Neural progenitor cell (in vitro differentiated cells): ENCODE measurements at regions not wholly inside any gene's neighbourhood (a gene's known extent, or its start where the extent isn't known, plus 50 kb on each side); places are given as distances from the start of the nearest gene placed in this dataset.

Source experiments
- DNase-seq: peaks from one replicate; pipeline ENCODE4 v3.0.0-alpha.2; 2016; ENCODE audit warnings: low spot score
- H2AFZ ChIP-seq: fragments of 200-600 bp; sonication (generic); replicated peaks from 2 replicates; pipeline ENCODE4 v1.6.1; 2016; ENCODE audit warnings: antibody characterized with exemption
- H3F3A ChIP-seq: fragments of 200-600 bp; sonication (generic); 2 replicates; pipeline ENCODE4 v1.6.1; 2016; ENCODE audit warnings: antibody characterized with exemption, low read depth
- H3K27ac ChIP-seq: fragments of 200-600 bp; sonication (generic); 2 replicates; pipeline ENCODE4 v1.5.1; 2016; ENCODE audit warnings: mild to moderate bottlenecking
- H3K27me3 ChIP-seq: fragments of 200-600 bp; sonication (generic); 2 replicates; pipeline ENCODE4 v1.6.1; 2016; ENCODE audit warnings: mild to moderate bottlenecking, moderate library complexity
- H3K36me3 ChIP-seq: fragments of 200-600 bp; sonication (generic); 2 replicates; pipeline ENCODE4 v1.5.1; 2016
- H3K4me1 ChIP-seq: fragments of 200-600 bp; sonication (generic); 2 replicates; pipeline ENCODE4 v1.6.1; 2016; ENCODE audit warnings: mixed run types
- H3K4me2 ChIP-seq: fragments of 200-600 bp; sonication (generic); 2 replicates; pipeline ENCODE4 v1.6.1; 2016
- H3K4me3 ChIP-seq: fragments of 200-600 bp; sonication (generic); 2 replicates; pipeline ENCODE4 v1.5.1; 2016
- H3K79me2 ChIP-seq: fragments of 200-600 bp; sonication (generic); 2 replicates; pipeline ENCODE4 v1.6.1; 2016; ENCODE audit warnings: low read depth
- H3K9ac ChIP-seq: fragments of 200-600 bp; sonication (generic); 2 replicates; pipeline ENCODE4 v1.6.1; 2016
- H3K9me3 ChIP-seq: fragments of 200-600 bp; sonication (generic); 2 replicates; pipeline ENCODE4 v1.5.1; 2016; ENCODE audit warnings: low read depth
- H4K20me1 ChIP-seq: fragments of 200-600 bp; sonication (generic); 2 replicates; pipeline ENCODE4 v1.6.1; 2016; ENCODE audit warnings: low read depth
- H3K27ac Mint-ChIP-seq: 3 replicates; pipeline ENCODE4 v1.8.0; 2021; ENCODE audit warnings: mixed read lengths
- H3K27me3 Mint-ChIP-seq: 2 replicates; pipeline ENCODE4 v1.8.0; 2022; ENCODE audit warnings: low read depth, mild to moderate bottlenecking, inconsistent platforms, moderate library complexity, mixed read lengths; ENCODE audit not compliant: insufficient read depth
- H3K36me3 Mint-ChIP-seq: 3 replicates; pipeline ENCODE4 v1.8.0; 2021; ENCODE audit warnings: mixed read lengths
- H3K4me1 Mint-ChIP-seq: 3 replicates; pipeline ENCODE4 v1.8.0; 2021; ENCODE audit warnings: mixed read lengths
- H3K4me3 Mint-ChIP-seq: 3 replicates; pipeline ENCODE4 v1.8.0; 2021; ENCODE audit warnings: mild to moderate bottlenecking, moderate library complexity, mixed read lengths
- H3K9me3 Mint-ChIP-seq: 3 replicates; pipeline ENCODE4 v1.8.0; 2020; ENCODE audit warnings: mixed read lengths
- CTCF ChIP-seq: fragments of 200-600 bp; sonication (generic); IDR thresholded peaks from 2 replicates; pipeline ENCODE4 v1.5.1; 2017; ENCODE audit warnings: antibody characterized with exemption, mild to moderate bottlenecking
- EZH2 ChIP-seq: fragments of 200-600 bp; sonication (generic); IDR thresholded peaks from 2 replicates; pipeline ENCODE4 v1.6.1; 2017; ENCODE audit warnings: antibody characterized with exemption, mild to moderate bottlenecking, moderate library complexity
- EZH2phosphoT487 ChIP-seq: fragments of 200-600 bp; sonication (generic); IDR thresholded peaks from 2 replicates; pipeline ENCODE4 v1.6.1; 2017; ENCODE audit warnings: antibody characterized with exemption

DNA sequence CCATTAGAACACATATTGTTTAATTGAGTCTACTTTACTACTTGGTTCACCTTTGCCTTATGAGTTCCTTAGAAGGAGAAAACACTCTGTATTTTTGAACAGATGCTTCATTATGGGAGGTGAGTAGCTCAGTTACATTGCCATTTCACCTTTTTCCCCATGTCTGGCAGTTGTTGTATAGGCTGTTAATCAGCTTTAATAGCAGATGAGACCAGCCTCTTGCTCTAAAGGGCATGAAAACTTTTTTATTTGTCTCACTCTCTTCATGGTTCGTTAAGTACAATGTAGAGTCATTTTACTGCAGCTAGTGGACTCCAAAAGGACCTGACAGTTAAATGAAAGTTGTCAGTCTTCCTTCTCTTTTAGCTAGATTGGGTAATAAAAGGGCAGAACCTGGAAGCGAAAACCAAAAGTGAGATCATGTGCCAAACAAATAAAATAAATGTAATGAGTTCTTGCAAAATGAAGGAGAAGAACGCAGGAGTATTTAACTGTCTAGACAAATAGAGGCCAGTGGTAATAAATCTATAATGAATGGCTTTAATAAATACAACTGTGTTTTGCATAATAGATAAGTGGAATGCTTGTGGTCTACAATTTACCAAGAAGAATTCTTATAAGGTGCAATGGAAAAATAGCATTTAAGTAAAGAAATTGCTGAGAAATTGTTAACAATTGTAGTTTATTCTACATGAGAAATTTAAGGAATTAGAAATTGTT, 180.0 kb upstream of the NEGR1 start:
- TF ChIP-seq EZH2 (no peak), EZH2phosphoT487 (no peak), CTCF (no peak)
- Histone ChIP-seq H2AFZ (no peak overlapping the region), H3K36me3 (no peaks in the 10 kb centered on the region), H3K27me3 (no peaks in the 10 kb centered on the region), H3K9ac (no peak overlapping the region), H3K9me3 (no peaks in the 10 kb centered on the region), H3K27ac (no peak overlapping the region), H3K4me3 (no peak overlapping the region), H3K4me1 (no peaks in the 10 kb centered on the region), H3K4me2 (no peak overlapping the region), H3F3A (no peaks in the 10 kb centered on the region), H4K20me1 (no peaks in the 10 kb centered on the region), H3K79me2 (no peaks in the 10 kb centered on the region)
- no peaks in the 10 kb centered on the region for H3K36me3 Mint-ChIP-seq
- H3K27ac Mint-ChIP-seq = no peak overlapping the region
- peaks cover 2% of the 10 kb centered on the region for H3K4me1 Mint-ChIP-seq
- H3K4me3 Mint-ChIP-seq = no peak overlapping the region
- DNase-seq = peak; percentile 1
- H3K9me3 Mint-ChIP-seq = no peaks in the 10 kb centered on the region
- no peaks in the 10 kb centered on the region for H3K27me3 Mint-ChIP-seq

DNA sequence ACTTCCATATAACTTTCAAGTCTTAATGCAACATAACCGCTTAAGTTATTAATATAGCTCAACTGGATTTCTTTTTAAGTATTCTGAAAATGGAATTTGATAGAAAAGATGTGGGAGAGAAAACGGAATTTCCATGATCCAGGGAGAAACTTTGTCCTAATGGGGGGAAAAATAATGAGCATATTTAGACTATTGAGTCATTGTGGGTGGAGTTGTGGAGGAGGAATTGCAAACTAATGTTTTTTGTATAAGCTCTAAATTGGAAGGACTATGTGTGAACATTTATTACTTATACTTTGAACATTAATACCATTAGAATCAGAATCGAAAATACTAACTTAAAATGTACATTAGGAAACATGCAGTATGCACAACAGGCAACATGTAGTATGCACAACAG, 159.9 kb upstream of the NEGR1 start:
- H4K20me1 ChIP-seq = no peaks in the 10 kb centered on the region
- no peaks in the 10 kb centered on the region for H3K9me3 Mint-ChIP-seq
- H3K4me3 Mint-ChIP-seq = no peak overlapping the region
- H3K27ac Mint-ChIP-seq = no peak overlapping the region
- H3K9me3 ChIP-seq = no peaks in the 10 kb centered on the region
- H2AFZ ChIP-seq = no peak overlapping the region
- H3K27me3 Mint-ChIP-seq = no peaks in the 10 kb centered on the region
- no peak overlapping the region for H3K27ac ChIP-seq
- H3K36me3 ChIP-seq = no peaks in the 10 kb centered on the region
- H3K4me2 ChIP-seq = no peak overlapping the region
- no peak for DNase-seq
- no peaks in the 10 kb centered on the region for H3K36me3 Mint-ChIP-seq
- H3K79me2 ChIP-seq = no peaks in the 10 kb centered on the region
- no peaks in the 10 kb centered on the region for H3K27me3 ChIP-seq
- TF ChIP-seq CTCF = no peak
- TF ChIP-seq EZH2phosphoT487 = no peak
- TF ChIP-seq EZH2 = no peak
- H3K4me1 ChIP-seq = no peaks in the 10 kb centered on the region
- H3K4me3 ChIP-seq = no peak overlapping the region
- H3K9ac ChIP-seq = no peak overlapping the region
- no peaks in the 10 kb centered on the region for H3F3A ChIP-seq
- H3K4me1 Mint-ChIP-seq = no peaks in the 10 kb centered on the region

DNA sequence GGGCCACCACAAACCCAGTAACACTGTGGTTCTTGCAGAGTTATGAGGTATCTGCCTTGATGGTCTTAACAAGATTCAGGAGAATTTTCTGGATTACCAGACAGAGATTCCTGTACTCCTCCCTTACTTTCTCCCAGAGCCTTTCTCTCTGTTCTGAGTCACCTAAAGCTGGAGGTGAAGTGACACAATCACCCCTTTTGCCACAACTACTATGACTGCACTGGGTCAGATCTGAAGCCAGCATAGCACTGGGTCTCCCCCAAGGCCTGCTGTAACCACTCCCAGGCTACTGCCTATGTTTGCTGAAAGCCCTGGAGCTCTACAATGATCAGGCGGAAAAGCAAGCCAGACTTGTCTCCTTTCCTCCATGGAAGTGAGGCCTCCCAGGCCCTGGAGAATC, 156.7 kb upstream of the NEGR1 start:
- Histone ChIP-seq H4K20me1 (no peaks in the 10 kb centered on the region), H3K9ac (no peak overlapping the region), H3K4me3 (no peak overlapping the region), H3K27ac (no peak overlapping the region), H3K4me1 (no peaks in the 10 kb centered on the region), H3K79me2 (no peaks in the 10 kb centered on the region), H3K36me3 (no peaks in the 10 kb centered on the region), H3K4me2 (no peak overlapping the region), H3K9me3 (no peaks in the 10 kb centered on the region), H2AFZ (no peak overlapping the region), H3F3A (no peaks in the 10 kb centered on the region), H3K27me3 (no peaks in the 10 kb centered on the region)
- DNase-seq = no peak
- no peak overlapping the region for H3K4me3 Mint-ChIP-seq
- H3K27me3 Mint-ChIP-seq = no peaks in the 10 kb centered on the region
- H3K4me1 Mint-ChIP-seq = no peaks in the 10 kb centered on the region
- TF ChIP-seq EZH2 = no peak
- TF ChIP-seq CTCF = no peak
- no peak for TF ChIP-seq EZH2phosphoT487
- no peak overlapping the region for H3K27ac Mint-ChIP-seq
- H3K9me3 Mint-ChIP-seq = no peaks in the 10 kb centered on the region
- H3K36me3 Mint-ChIP-seq = no peaks in the 10 kb centered on the region
